CD14-positive monocyte (primary cell): ENCODE measurements at regions not wholly inside any gene's neighbourhood (a gene's known extent, or its start where the extent isn't known, plus 50 kb on each side); places are given as distances from the start of the nearest gene placed in this dataset.

Source experiments
- DNase-seq, 3 donors: peaks; one replicate each; pipeline ENCODE4 v3.0.0-alpha.2; 2011 to 2022
- H2AFZ ChIP-seq: 2 replicates; pipeline ENCODE4 v1.6.0; 2012; ENCODE audit warnings: mild to moderate bottlenecking, low read depth, low read length, inconsistent platforms; ENCODE audit not compliant: insufficient read depth, poor library complexity, severe bottlenecking
- H3K27ac ChIP-seq, 2 donors: 1 replicate in 1 of 2; 2 replicates in 1 of 2; pipeline ENCODE4 v1.5.1; 2012 to 2013; ENCODE audit warnings: low read length in 2 of 2, control low read depth in 1 of 2, inconsistent platforms in 1 of 2, low read depth in 1 of 2, mild to moderate bottlenecking in 1 of 2
- H3K27me3 ChIP-seq, 2 donors: one replicate each; pipeline versions ENCODE4 v1.6.0 to v1.6.1; 2011 to 2013; ENCODE audit warnings: low read length in 2 of 2; ENCODE audit not compliant: control insufficient read depth in 2 of 2, insufficient read depth in 2 of 2
- H3K36me3 ChIP-seq, 2 donors: replicated peaks in 1 of 2; 1 replicate in 1 of 2; 2 replicates in 1 of 2; pipeline versions ENCODE4 v1.5.1 to v1.6.1; 2012 to 2013; ENCODE audit warnings: low read length in 2 of 2, control low read depth in 1 of 2, inconsistent platforms in 1 of 2, mild to moderate bottlenecking in 1 of 2; ENCODE audit not compliant: insufficient read depth in 2 of 2, control insufficient read depth in 1 of 2
- H3K4me1 ChIP-seq, 2 donors: 1 replicate in 1 of 2; 2 replicates in 1 of 2; pipeline versions ENCODE4 v1.5.1 to v1.6.1; 2012 to 2013; ENCODE audit warnings: low read length in 2 of 2, control low read depth in 1 of 2, inconsistent platforms in 1 of 2, mild to moderate bottlenecking in 1 of 2, moderate library complexity in 1 of 2; ENCODE audit not compliant: insufficient read depth in 2 of 2, control insufficient read depth in 1 of 2
- H3K4me2 ChIP-seq: replicated peaks from 2 replicates; pipeline ENCODE3; 2012; ENCODE audit warnings: low read length, moderate library complexity, mild to moderate bottlenecking; ENCODE audit not compliant: poor library complexity, severe bottlenecking; ENCODE audit errors: extremely low read depth
- H3K4me3 ChIP-seq, 3 experiments: fragments of 200-600 bp in 1 of 3; sonication (generic) in 1 of 3; replicated peaks in 1 of 3; 1 replicate in 2 of 3; 2 replicates in 1 of 3; pipeline ENCODE4 v1.5.1; 2011 to 2013; ENCODE audit warnings: low read length in 3 of 3, mild to moderate bottlenecking in 3 of 3, control low read depth in 2 of 3, low read depth in 2 of 3, inconsistent platforms in 1 of 3, moderate library complexity in 1 of 3
- H3K79me2 ChIP-seq: 2 replicates; pipeline ENCODE4 v1.6.0; 2012; ENCODE audit warnings: mild to moderate bottlenecking, control low read depth, inconsistent platforms, low read length, moderate library complexity; ENCODE audit not compliant: insufficient read depth
- H3K9ac ChIP-seq: 2 replicates; pipeline ENCODE4 v1.6.0; 2017; ENCODE audit warnings: low read length, mild to moderate bottlenecking; ENCODE audit not compliant: insufficient read depth, poor library complexity, severe bottlenecking
- H3K9me3 ChIP-seq, 2 donors: replicated peaks in 1 of 2; 1 replicate in 1 of 2; 2 replicates in 1 of 2; pipeline versions ENCODE4 v1.5.1 to v1.6.1; 2012 to 2013; ENCODE audit warnings: low read length in 2 of 2, control low read depth in 1 of 2; ENCODE audit not compliant: control insufficient read depth in 1 of 2, insufficient read depth in 1 of 2
- H4K20me1 ChIP-seq: 2 replicates; pipeline ENCODE4 v1.6.0; 2012; ENCODE audit warnings: mild to moderate bottlenecking, low read length, control low read depth, moderate library complexity; ENCODE audit not compliant: insufficient read depth
- H3K27ac Mint-ChIP-seq, 7 donors: one replicate each; pipeline ENCODE4 v1.8.0; 2020; ENCODE audit warnings: mild to moderate bottlenecking in 7 of 7, mixed read lengths in 7 of 7, moderate library complexity in 6 of 7, inconsistent platforms in 2 of 7
- H3K27me3 Mint-ChIP-seq, 3 donors: one replicate each; pipeline ENCODE4 v1.8.0; 2021 to 2022; ENCODE audit warnings: low read depth in 3 of 3, mild to moderate bottlenecking in 3 of 3, mixed read lengths in 3 of 3, moderate library complexity in 3 of 3, inconsistent platforms in 1 of 3
- H3K36me3 Mint-ChIP-seq, 2 donors: one replicate each; pipeline ENCODE4 v1.8.0; 2020; ENCODE audit warnings: mixed read lengths in 2 of 2, inconsistent platforms in 1 of 2, mild to moderate bottlenecking in 1 of 2
- H3K4me1 Mint-ChIP-seq: one replicate; pipeline ENCODE4 v1.8.0; 2020; ENCODE audit warnings: mild to moderate bottlenecking, mixed read lengths
- H3K4me3 Mint-ChIP-seq, 2 donors: one replicate each; pipeline ENCODE4 v1.8.0; 2020; ENCODE audit warnings: mild to moderate bottlenecking in 2 of 2, mixed read lengths in 2 of 2, moderate library complexity in 1 of 2
- H3K9me3 Mint-ChIP-seq, 7 donors: one replicate each; pipeline ENCODE4 v1.8.0; 2020 to 2022; ENCODE audit warnings: mixed read lengths in 7 of 7, mild to moderate bottlenecking in 6 of 7, moderate library complexity in 6 of 7, inconsistent platforms in 2 of 7
- WGBS: methylation state at CpG from one replicate; pipeline ENCODE4 v1.1.5; 2013; ENCODE audit warnings: missing lambda C conversion rate; ENCODE audit not compliant: insufficient coverage; 5-methylcytosine and 5-hydroxymethylcytosine counted together
- intact Hi-C, 2 donors: fragments of 100-400 bp; cut with micrococcal nuclease; formaldehyde crosslinking; loops; one replicate each; pipeline versions ENCODE4 v1.15.0 to v1.15.1; 2023
- TF ChIP-seq, protein P1 (sequence below): fragments of 200-600 bp; IDR thresholded peaks from one replicate; pipeline ENCODE4 v1.8.0; 2022; ENCODE audit warnings: antibody characterized with exemption, mild to moderate bottlenecking

DNA sequence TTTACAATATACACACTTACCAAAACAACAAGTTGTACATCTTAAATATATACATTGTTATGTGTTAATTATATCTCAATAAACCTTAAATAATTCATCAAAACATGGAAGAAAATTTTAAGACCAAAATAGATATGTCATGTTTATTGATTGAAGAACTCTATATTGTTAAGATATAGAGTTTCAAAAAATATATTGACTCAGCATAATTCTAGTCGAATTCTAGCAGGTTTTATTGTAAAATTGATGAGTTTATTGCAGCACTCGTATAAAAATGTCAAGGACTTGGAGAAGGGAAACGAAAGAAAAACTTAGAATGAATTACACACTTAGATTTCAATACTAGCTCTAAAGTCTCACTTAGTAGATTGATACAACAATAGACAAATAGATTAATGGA is 575.4 kb upstream of the SORCS1 start:
- DNase-seq, result no peak
- no peaks in the 10 kb centered on the region for H3K27me3 ChIP-seq
- TF ChIP-seq, protein P1, sequence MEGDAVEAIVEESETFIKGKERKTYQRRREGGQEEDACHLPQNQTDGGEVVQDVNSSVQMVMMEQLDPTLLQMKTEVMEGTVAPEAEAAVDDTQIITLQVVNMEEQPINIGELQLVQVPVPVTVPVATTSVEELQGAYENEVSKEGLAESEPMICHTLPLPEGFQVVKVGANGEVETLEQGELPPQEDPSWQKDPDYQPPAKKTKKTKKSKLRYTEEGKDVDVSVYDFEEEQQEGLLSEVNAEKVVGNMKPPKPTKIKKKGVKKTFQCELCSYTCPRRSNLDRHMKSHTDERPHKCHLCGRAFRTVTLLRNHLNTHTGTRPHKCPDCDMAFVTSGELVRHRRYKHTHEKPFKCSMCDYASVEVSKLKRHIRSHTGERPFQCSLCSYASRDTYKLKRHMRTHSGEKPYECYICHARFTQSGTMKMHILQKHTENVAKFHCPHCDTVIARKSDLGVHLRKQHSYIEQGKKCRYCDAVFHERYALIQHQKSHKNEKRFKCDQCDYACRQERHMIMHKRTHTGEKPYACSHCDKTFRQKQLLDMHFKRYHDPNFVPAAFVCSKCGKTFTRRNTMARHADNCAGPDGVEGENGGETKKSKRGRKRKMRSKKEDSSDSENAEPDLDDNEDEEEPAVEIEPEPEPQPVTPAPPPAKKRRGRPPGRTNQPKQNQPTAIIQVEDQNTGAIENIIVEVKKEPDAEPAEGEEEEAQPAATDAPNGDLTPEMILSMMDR, result no peak
- H3K9ac ChIP-seq, result no peak overlapping the region
- H3K4me3 Mint-ChIP-seq, result no peak overlapping the region
- no peaks in the 10 kb centered on the region for H3K27me3 Mint-ChIP-seq
- peaks cover 13 to 17% of the 10 kb centered on the region in 2 donors for H3K36me3 Mint-ChIP-seq
- no peak overlapping the region for H3K27ac ChIP-seq
- H3K36me3 ChIP-seq, result peaks cover 2 to 6% of the 10 kb centered on the region in 2 donors
- peaks cover 8% of the 10 kb centered on the region for H3K4me1 Mint-ChIP-seq
- H3K4me1 ChIP-seq, result peaks cover 6 to 7% of the 10 kb centered on the region in 2 donors
- H4K20me1 ChIP-seq, result no peaks in the 10 kb centered on the region
- H3K9me3 ChIP-seq, result peaks cover 0 to under 1% of the 10 kb centered on the region in 2 donors
- WGBS, result no CpG with 5 or more reads among the region's 3 CpGs
- intact Hi-C loops, result no loop called here
- H3K79me2 ChIP-seq, result no peaks in the 10 kb centered on the region
- H3K4me3 ChIP-seq, result no peak overlapping the region
- peaks cover 2 to 7% (median 5%) of the 10 kb centered on the region in 7 donors for H3K9me3 Mint-ChIP-seq
- no peak overlapping the region for H2AFZ ChIP-seq
- no peak overlapping the region for H3K27ac Mint-ChIP-seq
- no peak overlapping the region for H3K4me2 ChIP-seq

DNA sequence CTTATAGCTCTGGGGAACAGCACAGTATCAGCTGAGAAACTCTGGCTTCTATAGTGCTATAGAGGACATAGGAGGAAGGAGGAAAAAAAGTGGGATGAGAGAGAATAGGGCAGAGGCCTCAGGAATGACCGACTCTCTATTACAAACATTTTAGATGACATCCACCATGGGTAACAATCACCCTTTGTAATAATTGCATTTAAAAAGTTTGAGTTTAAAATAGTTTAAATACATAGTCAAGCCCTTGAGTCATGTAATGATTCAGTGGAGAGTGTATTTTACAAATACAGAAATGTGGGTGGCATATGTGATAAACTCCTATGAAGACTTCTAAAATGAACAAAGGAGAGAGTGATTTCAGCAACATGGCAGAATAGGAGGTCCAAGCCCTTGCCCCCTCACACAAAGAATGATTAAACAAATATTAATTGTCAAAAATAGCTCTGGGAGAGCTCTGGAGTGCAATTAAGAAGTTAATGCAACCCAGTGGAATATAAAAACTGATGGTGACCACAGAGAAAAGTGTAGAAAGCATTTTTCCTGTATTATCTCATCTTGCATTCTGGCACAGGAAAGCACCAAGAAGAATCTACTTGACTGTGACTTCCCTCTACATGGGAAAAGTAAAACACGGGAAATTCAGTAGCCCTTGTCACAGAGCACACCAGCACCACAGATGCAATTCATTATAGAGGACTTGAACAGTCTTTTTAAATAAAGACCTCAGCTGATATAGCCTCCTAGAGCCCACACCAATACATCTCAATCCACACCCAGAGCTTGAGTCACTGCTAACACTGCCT is 569.0 kb upstream of the SORCS1 start:
- peaks cover 8% of the 10 kb centered on the region for H3K79me2 ChIP-seq
- Mint-ChIP-seq H3K4me1 (peaks cover 16% of the 10 kb centered on the region), H3K4me3 (no peak overlapping the region), H3K27ac (no peak overlapping the region), H3K9me3 (peaks cover 13 to 34% (median 29%) of the 10 kb centered on the region in 7 donors), H3K36me3 (peaks cover 40 to 47% of the 10 kb centered on the region in 2 donors), H3K27me3 (no peaks in the 10 kb centered on the region)
- no peak for DNase-seq
- H3K9ac ChIP-seq, result no peak overlapping the region
- TF ChIP-seq, protein P1, result no peak
- no peak overlapping the region for H3K4me2 ChIP-seq
- H3K36me3 ChIP-seq, result peaks cover 13 to 38% of the 10 kb centered on the region in 2 donors
- intact Hi-C loops, result no loop called here
- WGBS, result 86% methylated on average over 1 of the region's 2 CpGs
- H3K27me3 ChIP-seq, result no peaks in the 10 kb centered on the region
- H4K20me1 ChIP-seq, result no peaks in the 10 kb centered on the region
- H2AFZ ChIP-seq, result no peak overlapping the region
- no peak overlapping the region for H3K27ac ChIP-seq
- H3K4me3 ChIP-seq, result no peak overlapping the region
- H3K9me3 ChIP-seq, result peaks cover 14 to 25% of the 10 kb centered on the region in 2 donors
- peaks cover 8 to 14% of the 10 kb centered on the region in 2 donors for H3K4me1 ChIP-seq
